ENCODE measurements at regions not wholly inside any gene's neighbourhood (a gene's known extent, or its start where the extent isn't known, plus 50 kb on each side); places are given as distances from the start of the nearest gene placed in this dataset.

DNA sequence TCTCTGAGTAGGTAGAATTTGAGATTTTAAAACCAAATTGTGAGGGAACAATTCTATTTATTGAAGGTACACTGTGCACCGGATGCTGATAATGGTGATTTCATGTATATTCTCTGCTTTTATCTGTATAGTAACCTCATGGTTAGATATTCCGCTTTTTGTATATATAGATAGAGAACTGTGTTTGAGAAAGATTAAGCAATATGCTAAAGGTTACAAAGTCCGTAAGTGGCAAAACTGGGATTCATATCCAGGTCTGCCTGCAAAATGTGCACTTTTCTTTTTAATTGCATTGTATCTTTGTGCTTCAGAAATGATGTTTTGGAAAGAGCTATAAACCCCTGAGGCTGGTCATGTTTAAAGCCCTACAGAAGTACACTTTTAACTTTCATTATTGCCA is 635.4 kb upstream of the NECTIN3 start:
- TF ChIP-seq, protein P1, sequence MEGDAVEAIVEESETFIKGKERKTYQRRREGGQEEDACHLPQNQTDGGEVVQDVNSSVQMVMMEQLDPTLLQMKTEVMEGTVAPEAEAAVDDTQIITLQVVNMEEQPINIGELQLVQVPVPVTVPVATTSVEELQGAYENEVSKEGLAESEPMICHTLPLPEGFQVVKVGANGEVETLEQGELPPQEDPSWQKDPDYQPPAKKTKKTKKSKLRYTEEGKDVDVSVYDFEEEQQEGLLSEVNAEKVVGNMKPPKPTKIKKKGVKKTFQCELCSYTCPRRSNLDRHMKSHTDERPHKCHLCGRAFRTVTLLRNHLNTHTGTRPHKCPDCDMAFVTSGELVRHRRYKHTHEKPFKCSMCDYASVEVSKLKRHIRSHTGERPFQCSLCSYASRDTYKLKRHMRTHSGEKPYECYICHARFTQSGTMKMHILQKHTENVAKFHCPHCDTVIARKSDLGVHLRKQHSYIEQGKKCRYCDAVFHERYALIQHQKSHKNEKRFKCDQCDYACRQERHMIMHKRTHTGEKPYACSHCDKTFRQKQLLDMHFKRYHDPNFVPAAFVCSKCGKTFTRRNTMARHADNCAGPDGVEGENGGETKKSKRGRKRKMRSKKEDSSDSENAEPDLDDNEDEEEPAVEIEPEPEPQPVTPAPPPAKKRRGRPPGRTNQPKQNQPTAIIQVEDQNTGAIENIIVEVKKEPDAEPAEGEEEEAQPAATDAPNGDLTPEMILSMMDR (IDR thresholded peaks at IDR 0.05) = no peak
- TF ChIP-seq POLR2A (IDR thresholded peaks at IDR 0.05) = no peak
